ENCODE measurements at regions not wholly inside any gene's neighbourhood (a gene's known extent, or its start where the extent isn't known, plus 50 kb on each side); places are given as distances from the start of the nearest gene placed in this dataset.

- TF ChIP-seq ZFX (IDR thresholded peaks at IDR 0.05; ENCODE audit: borderline replicate concordance) (no peak), CTCF (IDR thresholded peaks at IDR 0.05) (no peak)
- no peak overlapping the region for H3K27ac ChIP-seq
These were observed 1280.4 kb downstream of the TBC1D22A start for GRCh38 chr22:48042621-48043395.

DNA sequence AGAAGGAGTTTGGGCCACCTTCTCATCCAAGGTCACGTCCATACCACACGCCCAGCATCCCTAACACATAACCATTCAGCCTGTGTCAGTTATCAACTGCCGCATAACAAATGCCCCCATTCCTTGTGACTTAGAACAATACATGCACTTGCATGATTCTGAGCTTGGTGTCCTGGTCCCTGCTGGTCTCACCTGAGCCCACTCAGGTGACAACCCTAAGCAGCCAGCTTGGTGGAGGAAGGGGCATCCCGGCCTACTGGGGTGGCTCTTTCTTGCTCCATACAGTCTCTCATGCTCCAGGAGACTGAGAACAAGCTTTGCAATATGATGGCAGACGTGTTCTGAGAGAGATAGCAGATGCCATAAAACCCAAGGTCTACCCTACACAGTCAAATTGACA is 1276.9 kb downstream of the TBC1D22A start:
- no peak overlapping the region for H3K27ac ChIP-seq
- TF ChIP-seq CTCF (IDR thresholded peaks at IDR 0.05) (no peak), ZFX (IDR thresholded peaks at IDR 0.05; ENCODE audit: borderline replicate concordance) (no peak)

- no peak overlapping the region for H3K27ac ChIP-seq
These were observed 1275.2 kb downstream of the TBC1D22A start for GRCh38 chr22:48037618-48038017.

DNA sequence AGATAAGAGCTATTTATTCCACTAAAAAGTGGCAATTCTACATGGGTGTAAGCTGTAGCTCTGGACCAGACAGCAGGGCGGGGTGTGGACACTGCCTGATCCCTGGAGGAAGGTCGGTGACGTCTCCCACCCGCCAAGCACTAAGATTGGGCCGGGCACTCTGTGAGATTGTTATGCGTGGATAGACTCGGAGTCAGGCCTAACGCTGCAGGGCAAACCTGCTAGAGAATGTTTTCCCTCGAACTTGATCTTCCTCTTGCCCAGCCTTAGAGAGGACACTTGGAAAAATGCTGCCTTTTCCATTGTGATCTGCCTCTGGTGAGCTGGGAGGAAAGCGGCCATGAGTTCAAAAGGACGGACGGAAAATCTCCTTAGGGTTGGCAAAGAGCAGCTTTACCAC is 1273.4 kb downstream of the TBC1D22A start:
- no peak overlapping the region for H3K27ac ChIP-seq
- TF ChIP-seq ZFX (IDR thresholded peaks at IDR 0.05; ENCODE audit: borderline replicate concordance) (no peak), CTCF (IDR thresholded peaks at IDR 0.05) (no peak)

More at GRCh38 chr22:48037618-48038017, 1275.2 kb downstream of the TBC1D22A start:
- TF ChIP-seq CTCF (IDR thresholded peaks at IDR 0.05): no peak
- TF ChIP-seq ZFX (IDR thresholded peaks at IDR 0.05; ENCODE audit: borderline replicate concordance): no peak

DNA sequence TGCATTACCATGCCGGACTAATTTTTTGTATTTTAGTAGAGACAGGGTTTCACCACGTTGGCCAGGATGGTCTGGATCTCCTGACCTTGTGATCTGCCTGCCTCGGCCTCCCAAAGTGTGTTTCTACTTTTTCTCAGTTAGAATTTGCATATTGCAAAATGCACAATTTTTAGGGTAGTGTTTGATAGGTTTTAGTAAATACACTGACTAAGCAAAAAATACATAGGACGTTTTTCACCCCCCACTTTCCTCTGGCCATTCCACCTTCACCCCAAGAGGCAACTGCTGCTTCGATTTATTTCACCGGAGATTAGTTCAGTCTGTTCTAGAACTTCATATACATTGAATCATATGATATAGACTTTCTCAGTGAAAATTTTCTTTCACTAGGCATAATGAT is 1269.1 kb downstream of the TBC1D22A start:
- no peak overlapping the region for H3K27ac ChIP-seq
- TF ChIP-seq ZFX (IDR thresholded peaks at IDR 0.05; ENCODE audit: borderline replicate concordance): no peak
- TF ChIP-seq CTCF (IDR thresholded peaks at IDR 0.05): no peak

DNA sequence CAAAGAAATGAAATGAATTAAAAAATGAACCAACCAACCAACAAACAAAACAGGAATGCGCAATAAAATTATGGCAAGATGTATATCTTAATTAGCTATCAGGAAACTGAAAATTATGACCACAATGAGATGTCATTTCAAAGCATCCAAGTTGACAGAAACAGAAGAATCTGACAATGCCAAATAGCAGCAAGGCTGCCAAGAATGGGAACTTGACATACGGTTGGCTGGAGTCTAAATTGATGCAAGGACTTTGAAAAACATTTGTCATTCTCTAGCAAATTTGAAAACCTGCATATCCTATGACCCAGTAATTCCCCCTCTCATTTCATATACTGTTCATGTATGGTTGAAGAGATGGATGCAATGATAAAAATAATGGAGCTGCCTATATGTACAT is 1262.6 kb downstream of the TBC1D22A start:
- no peak overlapping the region for H3K27ac ChIP-seq
- TF ChIP-seq ZFX (IDR thresholded peaks at IDR 0.05; ENCODE audit: borderline replicate concordance) (no peak), CTCF (IDR thresholded peaks at IDR 0.05) (no peak)

DNA sequence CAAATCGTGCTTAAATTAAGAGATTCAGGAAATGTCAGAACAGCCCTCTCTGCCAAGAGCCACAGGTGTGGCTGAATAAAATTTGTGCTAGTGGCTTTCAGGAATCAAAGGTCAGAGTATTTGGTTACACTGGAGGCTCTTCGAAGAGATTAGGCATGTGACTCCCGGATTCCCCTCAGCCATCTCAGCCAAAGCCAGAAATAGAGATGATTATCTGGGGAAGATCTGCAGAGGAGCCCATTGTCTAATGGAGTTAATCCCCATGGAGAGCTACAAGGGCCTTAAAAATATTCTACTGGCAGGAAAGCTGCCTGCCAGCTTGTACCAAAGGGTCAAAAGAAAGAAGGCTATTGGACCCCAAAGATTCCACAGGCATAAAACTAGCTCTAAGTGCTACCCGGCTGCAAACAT is 1259.5 kb downstream of the TBC1D22A start:
- no peak overlapping the region for H3K27ac ChIP-seq
- no peak for TF ChIP-seq CTCF (IDR thresholded peaks at IDR 0.05)
- no peak for TF ChIP-seq ZFX (IDR thresholded peaks at IDR 0.05; ENCODE audit: borderline replicate concordance)
